Mesenchymal stem cell (in vitro differentiated cells and primary cell): ENCODE measurements at regions not wholly inside any gene's neighbourhood (a gene's known extent, or its start where the extent isn't known, plus 50 kb on each side); places are given as distances from the start of the nearest gene placed in this dataset.
"Not testable (repeated sequence)": the region's sequence is repeated elsewhere in the genome, so short reads cannot be mapped to it uniquely, and the experiment has no call there.

Experiments used
- DNase-seq: peaks from one replicate; pipeline ENCODE4 v3.0.0-alpha.2; 2013
- H2AFZ ChIP-seq: one replicate; pipeline ENCODE4 v1.6.1; 2013; ENCODE audit warnings: low read depth, mild to moderate bottlenecking, control low read depth, inconsistent platforms, low read length, moderate library complexity
- H2AK5ac ChIP-seq: 2 replicates; pipeline ENCODE4 v1.6.1; 2013; ENCODE audit warnings: low read length, moderate library complexity, mild to moderate bottlenecking, inconsistent platforms; ENCODE audit not compliant: severe bottlenecking
- H2BK120ac ChIP-seq: one replicate; pipeline ENCODE4 v1.6.1; 2013; ENCODE audit warnings: low read depth, mild to moderate bottlenecking, inconsistent platforms, low read length, moderate library complexity
- H2BK12ac ChIP-seq, 2 experiments: one replicate each; pipeline ENCODE4 v1.6.1; 2013; ENCODE audit warnings: inconsistent platforms in 2 of 2, low read length in 2 of 2, mild to moderate bottlenecking in 2 of 2, moderate library complexity in 2 of 2, control low read depth in 1 of 2
- H2BK15ac ChIP-seq: one replicate; pipeline ENCODE4 v1.6.1; 2013; ENCODE audit warnings: mild to moderate bottlenecking, low read depth, inconsistent platforms; ENCODE audit not compliant: poor library complexity, severe bottlenecking
- H2BK5ac ChIP-seq: 2 replicates; pipeline ENCODE4 v1.6.1; 2013; ENCODE audit warnings: low read depth, mild to moderate bottlenecking, low read length, control low read depth, inconsistent platforms; ENCODE audit not compliant: poor library complexity, severe bottlenecking
- H3K14ac ChIP-seq, 2 experiments: one replicate each; pipeline ENCODE4 v1.6.1; 2013; ENCODE audit warnings: inconsistent platforms in 2 of 2, low read length in 2 of 2, control low read depth in 1 of 2, mild to moderate bottlenecking in 1 of 2, moderate library complexity in 1 of 2
- H3K18ac ChIP-seq, 2 experiments: one replicate each; pipeline ENCODE4 v1.6.1; 2013; ENCODE audit warnings: inconsistent platforms in 2 of 2, low read length in 2 of 2, control low read depth in 1 of 2, low read depth in 1 of 2, mild to moderate bottlenecking in 1 of 2
- H3K23ac ChIP-seq, 2 experiments: one replicate each; pipeline ENCODE4 v1.6.1; 2013; ENCODE audit warnings: inconsistent platforms in 2 of 2, low read length in 2 of 2, mild to moderate bottlenecking in 2 of 2, moderate library complexity in 2 of 2, control low read depth in 1 of 2
- H3K27ac ChIP-seq: 2 replicates; pipeline ENCODE4 v1.5.1; 2013; ENCODE audit warnings: mild to moderate bottlenecking, moderate library complexity, low read length, control low read depth, inconsistent platforms; ENCODE audit not compliant: poor library complexity, severe bottlenecking
- H3K27me3 ChIP-seq, 2 experiments: 2 replicates each; pipeline versions ENCODE4 v1.6.1 to v1.7.0; 2013; ENCODE audit warnings: low read length in 2 of 2, mild to moderate bottlenecking in 2 of 2, moderate library complexity in 2 of 2, control low read depth in 1 of 2, inconsistent platforms in 1 of 2; ENCODE audit not compliant: control insufficient read depth in 1 of 2, insufficient read depth in 1 of 2
- H3K36me3 ChIP-seq, 2 experiments: 2 replicates each; pipeline versions ENCODE4 v1.6.1 to v1.7.0; 2013; ENCODE audit warnings: low read length in 2 of 2, control low read depth in 1 of 2, inconsistent platforms in 1 of 2, low read depth in 1 of 2, mild to moderate bottlenecking in 1 of 2; ENCODE audit not compliant: insufficient read depth in 2 of 2, control insufficient read depth in 1 of 2
- H3K4ac ChIP-seq, 2 experiments: one replicate each; pipeline ENCODE4 v1.6.1; 2013; ENCODE audit warnings: inconsistent platforms in 2 of 2, low read length in 2 of 2, mild to moderate bottlenecking in 2 of 2, moderate library complexity in 2 of 2, control low read depth in 1 of 2, low read depth in 1 of 2
- H3K4me1 ChIP-seq: 2 replicates; pipeline ENCODE4 v1.6.1; 2013; ENCODE audit warnings: low read depth, low read length, control low read depth; ENCODE audit not compliant: control insufficient read depth, insufficient read depth
- H3K4me2 ChIP-seq: 2 replicates; pipeline ENCODE4 v1.6.1; 2013; ENCODE audit warnings: low read length, mild to moderate bottlenecking, inconsistent platforms; ENCODE audit not compliant: poor library complexity, severe bottlenecking
- H3K4me3 ChIP-seq, 2 experiments: 2 replicates each; pipeline versions ENCODE4 v1.5.1 to v1.7.0; 2013; ENCODE audit warnings: low read length in 2 of 2, mild to moderate bottlenecking in 2 of 2, control low read depth in 1 of 2, low read depth in 1 of 2; ENCODE audit not compliant: insufficient read depth in 1 of 2
- H3K79me1 ChIP-seq: replicated peaks from 2 replicates; pipeline ENCODE4 v1.6.1; 2013; ENCODE audit warnings: mild to moderate bottlenecking, control low read depth, low read length, inconsistent platforms; ENCODE audit not compliant: poor library complexity, severe bottlenecking
- H3K9ac ChIP-seq: 2 replicates; pipeline ENCODE4 v1.7.0; 2013; ENCODE audit warnings: mild to moderate bottlenecking, low read length, moderate library complexity
- H3K9me3 ChIP-seq: 2 replicates; pipeline ENCODE4 v1.7.0; 2013; ENCODE audit warnings: mild to moderate bottlenecking, low read length; ENCODE audit not compliant: control insufficient read depth
- H4K8ac ChIP-seq: one replicate; pipeline ENCODE4 v1.6.1; 2013; ENCODE audit warnings: inconsistent platforms, mild to moderate bottlenecking, low read length, moderate library complexity
- H4K91ac ChIP-seq: one replicate; pipeline ENCODE4 v1.6.1; 2013; ENCODE audit warnings: mild to moderate bottlenecking, low read length, inconsistent platforms
- WGBS: methylation state at CpG from one replicate; pipeline ENCODE4 v1.1.7; 2013; ENCODE audit warnings: mixed read lengths; 5-methylcytosine and 5-hydroxymethylcytosine counted together

DNA sequence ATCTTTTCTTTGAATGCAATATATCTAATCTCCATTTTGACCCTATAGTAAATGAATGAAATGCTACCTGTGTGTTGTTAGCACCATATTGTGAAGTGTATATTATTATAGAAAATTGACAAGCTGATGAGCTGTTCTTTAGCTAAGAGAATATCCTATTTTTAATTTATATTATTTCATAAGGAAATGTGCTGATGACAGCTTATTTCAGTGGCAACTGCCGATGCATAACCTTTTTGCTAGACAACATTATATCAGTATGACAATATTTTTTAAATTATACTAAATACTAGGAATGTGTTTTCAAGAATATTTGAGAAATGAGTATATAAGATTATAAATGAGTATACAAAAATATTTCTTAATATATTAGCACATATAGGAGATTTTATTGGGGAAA is 573.1 kb downstream of the ZNF608 start:
- H3K36me3 ChIP-seq = no peaks in the 10 kb centered on the region
- H2BK12ac ChIP-seq = no peak overlapping the region
- no peak overlapping the region for H3K4me3 ChIP-seq
- no peak overlapping the region for H2BK5ac ChIP-seq
- no peaks in the 10 kb centered on the region for H3K4me1 ChIP-seq
- no peak overlapping the region for H2BK120ac ChIP-seq
- H2AK5ac ChIP-seq = no peak overlapping the region
- H3K14ac ChIP-seq = no peak overlapping the region
- no peaks in the 10 kb centered on the region for H3K79me1 ChIP-seq
- no peaks in the 10 kb centered on the region for H3K27me3 ChIP-seq
- WGBS = no CpG with 5 or more reads among the region's 1 CpG
- H3K9me3 ChIP-seq = peaks cover 42% of the 10 kb centered on the region
- no peak overlapping the region for H2AFZ ChIP-seq
- H3K4me2 ChIP-seq = no peak overlapping the region
- H4K91ac ChIP-seq = no peak overlapping the region
- no peak overlapping the region for H2BK15ac ChIP-seq
- no peak overlapping the region for H4K8ac ChIP-seq
- no peak for DNase-seq
- H3K18ac ChIP-seq = no peak overlapping the region
- no peak overlapping the region for H3K4ac ChIP-seq
- no peak overlapping the region for H3K23ac ChIP-seq
- H3K9ac ChIP-seq = no peak overlapping the region
- H3K27ac ChIP-seq = no peak overlapping the region

DNA sequence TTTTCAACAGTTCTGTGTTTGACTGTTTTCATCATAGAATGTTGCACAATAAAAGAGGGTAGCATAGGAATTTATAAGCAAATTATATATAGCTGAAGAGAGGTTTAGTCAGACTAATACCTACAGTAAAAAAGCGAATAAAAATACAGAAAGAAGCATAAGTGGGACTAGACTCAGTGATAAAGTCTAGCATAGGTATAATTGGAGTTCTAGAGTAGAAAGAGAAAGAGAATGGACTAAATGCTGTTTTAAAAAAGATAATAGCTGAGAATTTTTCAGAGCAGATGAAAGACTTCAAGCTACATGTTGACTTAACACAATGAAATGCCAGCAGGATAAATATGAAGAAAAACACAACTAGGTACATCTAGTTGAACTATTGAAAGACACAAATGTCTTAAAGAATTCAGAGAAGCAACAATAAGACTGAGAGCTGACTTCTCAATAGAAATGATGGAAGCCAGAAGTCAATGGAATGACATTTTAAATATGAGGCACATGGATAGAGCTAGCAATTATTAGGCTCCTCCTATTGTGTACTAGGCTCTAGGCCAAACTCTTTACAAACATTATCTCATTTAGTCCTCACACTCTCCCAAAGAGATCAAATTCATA is 573.9 kb downstream of the ZNF608 start:
- Histone ChIP-seq H2BK120ac (no peak overlapping the region), H4K8ac (no peak overlapping the region), H3K9me3 (peaks cover 39% of the 10 kb centered on the region), H3K27me3 (no peaks in the 10 kb centered on the region), H3K4me3 (no peak overlapping the region), H4K91ac (no peak overlapping the region), H3K36me3 (no peaks in the 10 kb centered on the region), H3K4me2 (no peak overlapping the region), H3K9ac (no peak overlapping the region), H2BK5ac (no peak overlapping the region), H3K4me1 (no peaks in the 10 kb centered on the region), H3K79me1 (no peaks in the 10 kb centered on the region), H3K27ac (no peak overlapping the region), H2AK5ac (no peak overlapping the region), H3K4ac (no peak overlapping the region), H3K18ac (no peak overlapping the region), H2BK15ac (no peak overlapping the region), H3K23ac (no peak overlapping the region), H2BK12ac (no peak overlapping the region), H2AFZ (no peak overlapping the region), H3K14ac (no peak overlapping the region)
- 95% methylated on average over 1 of the region's 1 CpG for WGBS
- no peak for DNase-seq

DNA sequence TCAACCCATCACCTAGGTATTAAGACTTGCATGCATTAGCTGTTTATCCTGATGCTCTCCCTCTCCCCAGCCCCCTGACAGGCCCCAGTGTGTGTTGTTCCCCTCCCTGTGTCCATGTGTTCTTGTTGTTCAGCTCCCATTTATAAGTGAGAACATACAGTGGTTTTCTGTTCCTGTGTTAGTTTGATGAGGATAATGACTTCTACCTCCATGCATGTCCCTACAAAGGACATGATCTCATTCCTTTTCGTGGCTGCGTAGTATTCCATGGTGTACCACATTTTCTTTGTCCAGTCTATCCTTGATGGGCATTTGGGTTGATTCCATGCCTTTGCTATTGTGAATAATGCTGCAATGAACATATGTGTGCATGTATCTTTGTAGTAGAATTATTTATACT is 578.3 kb downstream of the ZNF608 start:
- H3K4me2 ChIP-seq, H2BK12ac ChIP-seq, H3K9ac ChIP-seq, H3K36me3 ChIP-seq, H2BK5ac ChIP-seq, H3K79me1 ChIP-seq, H3K27ac ChIP-seq, H3K27me3 ChIP-seq, H3K4me3 ChIP-seq, H3K4ac ChIP-seq, DNase-seq, H3K14ac ChIP-seq, H3K18ac ChIP-seq, H2AK5ac ChIP-seq, H4K8ac ChIP-seq, H4K91ac ChIP-seq, H3K4me1 ChIP-seq, H3K23ac ChIP-seq, H2AFZ ChIP-seq, H2BK15ac ChIP-seq, H2BK120ac ChIP-seq: not testable (repeated sequence)
- peaks cover 32% of the 10 kb centered on the region for H3K9me3 ChIP-seq
- WGBS = no CpG with 5 or more reads among the region's 2 CpGs

DNA sequence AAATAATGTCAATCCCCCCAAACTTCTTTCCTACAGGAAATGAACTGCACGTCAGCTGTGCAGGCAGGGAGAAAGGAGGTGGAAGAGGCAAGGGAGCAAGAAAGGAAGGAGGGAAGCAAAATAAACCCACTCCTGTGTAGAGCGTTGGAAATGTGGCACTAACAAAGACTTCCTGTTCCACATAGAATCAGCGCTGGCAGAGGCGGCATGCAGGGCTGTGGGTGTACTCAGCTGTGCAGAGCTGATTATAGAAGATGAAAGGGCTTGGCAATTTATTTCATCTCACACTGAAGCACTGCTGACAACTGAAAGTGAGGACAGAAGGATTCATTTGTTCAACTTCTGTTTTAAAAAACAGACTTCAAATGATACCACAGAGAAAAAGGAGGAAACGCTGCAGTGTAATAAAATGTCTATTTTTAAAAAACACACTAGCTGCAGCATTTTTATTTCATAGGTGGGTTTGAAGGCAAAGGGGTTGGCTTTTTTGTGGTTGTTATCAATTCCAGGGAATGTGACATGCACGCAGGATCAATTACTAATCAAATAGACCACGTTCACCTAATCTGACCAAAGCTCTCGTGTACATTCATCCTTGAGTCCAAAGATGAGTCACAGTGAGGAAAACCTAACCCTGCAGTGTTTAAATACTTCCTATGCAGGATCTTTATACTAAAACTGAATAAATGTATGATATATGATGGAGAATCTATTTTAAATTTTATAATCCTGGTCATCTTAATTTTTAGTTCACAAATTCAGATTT is 583.5 kb downstream of the ZNF608 start:
- no peaks in the 10 kb centered on the region for H3K9me3 ChIP-seq
- no peak overlapping the region for H4K91ac ChIP-seq
- no peaks in the 10 kb centered on the region for H3K79me1 ChIP-seq
- no peaks in the 10 kb centered on the region for H3K27me3 ChIP-seq
- H2AFZ ChIP-seq = no peak overlapping the region
- no peak overlapping the region for H3K18ac ChIP-seq
- no peak overlapping the region for H3K14ac ChIP-seq
- H2BK5ac ChIP-seq = no peak overlapping the region
- no peak overlapping the region for H4K8ac ChIP-seq
- H3K27ac ChIP-seq = peak overlapping the region; percentile 41
- no peak overlapping the region for H2BK15ac ChIP-seq
- no peak overlapping the region for H3K4me3 ChIP-seq
- H3K23ac ChIP-seq = no peak overlapping the region
- H3K4ac ChIP-seq = no peak overlapping the region
- H2BK12ac ChIP-seq = no peak overlapping the region
- DNase-seq = peak; percentile 25
- no peak overlapping the region for H2BK120ac ChIP-seq
- 18% methylated on average over 6 of the region's 8 CpGs for WGBS
- H3K4me2 ChIP-seq = peak overlapping the region; percentile 49
- H3K4me1 ChIP-seq = peaks cover 1% of the 10 kb centered on the region
- H3K36me3 ChIP-seq = no peaks in the 10 kb centered on the region
- H2AK5ac ChIP-seq = no peak overlapping the region
- no peak overlapping the region for H3K9ac ChIP-seq
